Right hindlimb (tissue), 1 donor: ENCODE measurements at regions not wholly inside any gene's neighbourhood (a gene's known extent, or its start where the extent isn't known, plus 50 kb on each side); places are given as distances from the start of the nearest gene placed in this dataset.
"Not testable (repeated sequence)": the region's sequence is repeated elsewhere in the genome, so short reads cannot be mapped to it uniquely, and the experiment has no call there.

Source experiments
- DNase-seq: peaks from one replicate; pipeline ENCODE4 v3.0.0-alpha.2; 2018

- DNase-seq = no peak
These were observed 51.8 kb upstream of the ENPEP start for GRCh38 chr4:110424144-110424543.

- DNase-seq = no peak
These were observed 57.3 kb upstream of the ENPEP start for GRCh38 chr4:110418641-110419040.

- DNase-seq = no peak
These were observed 58.8 kb upstream of the ENPEP start for GRCh38 chr4:110417136-110417535.

- DNase-seq = no peak
These were observed 60.5 kb upstream of the ENPEP start for GRCh38 chr4:110415478-110415877.

GRCh38 chr4:110415041-110415440 is 60.9 kb upstream of the ENPEP start:
- DNase-seq = no peak

GRCh38 chr4:110414561-110414920 is 61.4 kb upstream of the ENPEP start:
- DNase-seq = peak; percentile 45

- DNase-seq = peak; percentile 83
These were observed 62.0 kb upstream of the ENPEP start for GRCh38 chr4:110413807-110414560.

- DNase-seq = no peak
These were observed 63.4 kb upstream of the ENPEP start for GRCh38 chr4:110412354-110413065.

GRCh38 chr4:110411574-110412011 is 64.4 kb upstream of the ENPEP start:
- no peak for DNase-seq

GRCh38 chr4:110410853-110411573 is 64.9 kb upstream of the ENPEP start:
- not testable (repeated sequence) for DNase-seq

- no peak for DNase-seq
These were observed 75.9 kb upstream of the ENPEP start for GRCh38 chr4:110400086-110400485.

- DNase-seq = not testable (repeated sequence)
These were observed 76.9 kb upstream of the ENPEP start for GRCh38 chr4:110399046-110399445.

GRCh38 chr4:110396963-110397362 is 79.0 kb upstream of the ENPEP start:
- no peak for DNase-seq

GRCh38 chr4:110395421-110395820 is 80.5 kb upstream of the ENPEP start:
- no peak for DNase-seq

GRCh38 chr4:110394871-110395270 is 81.1 kb upstream of the ENPEP start:
- DNase-seq = no peak

- no peak for DNase-seq
These were observed 94.2 kb upstream of the ENPEP start for GRCh38 chr4:110381784-110382183.

GRCh38 chr4:110372485-110372884 is 103.5 kb upstream of the ENPEP start:
- no peak for DNase-seq

- DNase-seq = no peak
These were observed 104.8 kb upstream of the ENPEP start for GRCh38 chr4:110371016-110371770.

- DNase-seq = no peak
These were observed 107.5 kb upstream of the ENPEP start for GRCh38 chr4:110368409-110368808.

GRCh38 chr4:110367156-110367555 is 108.8 kb upstream of the ENPEP start:
- no peak for DNase-seq

GRCh38 chr4:110365761-110366160 is 110.2 kb upstream of the ENPEP start:
- DNase-seq = no peak

- DNase-seq = peak; percentile 61
These were observed 110.9 kb upstream of the ENPEP start for GRCh38 chr4:110364911-110365520.

GRCh38 chr4:110361921-110362320 is 114.0 kb upstream of the ENPEP start:
- peak; percentile 50 for DNase-seq
